ENCODE measurements at regions not wholly inside any gene's neighbourhood (a gene's known extent, or its start where the extent isn't known, plus 50 kb on each side); places are given as distances from the start of the nearest gene placed in this dataset.

- TF ChIP-seq CTCF (IDR thresholded peaks at IDR 0.05), result no peak
- no peak for TF ChIP-seq POLR2A (IDR thresholded peaks at IDR 0.05)
- DNase-seq, result no peak
- WGBS, 4 donors, result 67 to 74% (median 69%) methylated on average over 3 of the region's 3 CpGs
Observed at GRCh38 chr5:38011668-38012188, 171.9 kb upstream of the GDNF start.

GRCh38 chr5:38009749-38010358 is 170.0 kb upstream of the GDNF start:
- Histone ChIP-seq H3K4me1 (replicated peaks in 1 of 2) (no peaks in the 10 kb centered on the region), H3K27ac (no peak overlapping the region), H3K4me3 (no peak overlapping the region), H3K36me3 (replicated peaks in 1 of 2) (no peaks in the 10 kb centered on the region), H3K27me3 (no peaks in the 10 kb centered on the region), H3K9me3 (replicated peaks in 1 of 3) (no peaks in the 10 kb centered on the region)
- WGBS, 4 donors, result 85 to 93% (median 87%) methylated on average over 1 to 2 of the region's 2 CpGs; no CpG with 5 or more reads in 1 of the 4 donors
- intact Hi-C loops (cut with DNase I), result no loop called here
- TF ChIP-seq POLR2A (IDR thresholded peaks at IDR 0.05) (no peak), CTCF (IDR thresholded peaks at IDR 0.05) (no peak)
- DNase-seq, result no peak

More at GRCh38 chr5:38011668-38012188, 171.9 kb upstream of the GDNF start:
- Histone ChIP-seq H3K4me1 (replicated peaks in 1 of 2) (no peaks in the 10 kb centered on the region), H3K27me3 (no peaks in the 10 kb centered on the region), H3K27ac (no peak overlapping the region), H3K9me3 (replicated peaks in 1 of 3) (no peaks in the 10 kb centered on the region), H3K36me3 (replicated peaks in 1 of 2) (no peaks in the 10 kb centered on the region), H3K4me3 (no peak overlapping the region)
- intact Hi-C loops (cut with DNase I), result no loop called here

DNA sequence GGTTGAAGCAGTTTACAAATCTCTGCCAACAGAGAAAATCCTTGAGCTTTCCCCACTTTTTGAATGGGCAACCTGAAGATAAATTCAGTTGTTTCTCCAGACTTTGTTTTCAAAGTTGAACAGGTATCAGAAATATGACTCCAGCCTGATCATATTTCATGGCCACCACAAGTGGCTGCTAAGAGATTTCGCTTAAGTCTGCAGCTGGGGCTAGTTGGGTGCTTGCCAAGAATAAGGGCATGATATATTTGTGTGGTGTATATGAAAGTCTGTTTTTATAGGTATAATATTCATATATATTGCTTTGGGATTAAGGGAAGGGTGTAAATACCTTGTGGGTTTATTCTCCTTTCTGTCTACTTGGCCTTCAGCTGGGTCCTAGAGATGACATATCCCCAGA is 168.4 kb upstream of the GDNF start:
- H3K9me3 ChIP-seq (replicated peaks in 1 of 3), result no peaks in the 10 kb centered on the region
- WGBS, 4 donors, result 38 to 86% (median 81%) methylated on average over 1 of the region's 1 CpG
- DNase-seq, result no peak
- intact Hi-C loops (cut with DNase I), result no loop called here
- H3K27ac ChIP-seq, result no peak overlapping the region
- TF ChIP-seq POLR2A (IDR thresholded peaks at IDR 0.05), result no peak
- no peak for TF ChIP-seq CTCF (IDR thresholded peaks at IDR 0.05)
- H3K4me1 ChIP-seq (replicated peaks in 1 of 2), result no peaks in the 10 kb centered on the region
- H3K36me3 ChIP-seq (replicated peaks in 1 of 2), result no peaks in the 10 kb centered on the region
- no peak overlapping the region for H3K4me3 ChIP-seq
- H3K27me3 ChIP-seq, result no peaks in the 10 kb centered on the region

DNA sequence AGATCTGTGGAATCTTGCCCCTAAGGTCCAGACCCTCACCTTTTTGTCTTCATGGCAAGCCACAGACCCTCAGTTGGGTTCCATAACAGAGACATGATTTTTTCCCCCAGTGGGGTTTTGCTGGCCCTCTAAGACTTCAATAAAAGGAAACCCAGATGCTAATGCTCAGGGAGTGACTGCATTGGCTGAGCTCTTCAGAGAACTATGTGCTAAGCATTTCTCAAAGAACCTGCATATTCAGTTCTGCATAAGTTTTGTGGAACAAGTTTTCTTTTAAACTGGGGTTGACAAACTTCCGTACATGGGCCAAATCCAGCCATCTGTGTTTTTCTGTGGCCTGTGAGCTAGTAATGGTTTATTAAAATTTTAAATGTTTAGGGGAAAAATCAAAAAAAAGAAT is 159.8 kb upstream of the GDNF start:
- TF ChIP-seq CTCF (IDR thresholded peaks at IDR 0.05), result no peak
- Histone ChIP-seq H3K9me3 (replicated peaks in 1 of 3) (no peaks in the 10 kb centered on the region), H3K4me3 (no peak overlapping the region), H3K27me3 (no peaks in the 10 kb centered on the region), H3K27ac (no peak overlapping the region), H3K36me3 (replicated peaks in 1 of 2) (no peaks in the 10 kb centered on the region), H3K4me1 (replicated peaks in 1 of 2) (no peaks in the 10 kb centered on the region)
- 84 to 94% (median 92%) methylated on average over 1 of the region's 1 CpG for WGBS, 4 donors
- intact Hi-C loops (cut with DNase I), result no loop called here
- DNase-seq, result no peak

Data from adrenal gland (tissue), 9 donors.